SH-SY5Y (cell line): ENCODE measurements at regions not wholly inside any gene's neighbourhood (a gene's known extent, or its start where the extent isn't known, plus 50 kb on each side); places are given as distances from the start of the nearest gene placed in this dataset.

Experiments
- GATA2 ChIP-seq: IDR thresholded peaks from 2 replicates; pipeline ENCODE4 v1.6.1; 2011; ENCODE audit warnings: mild to moderate bottlenecking, low read depth, low read length
- GATA3 ChIP-seq: IDR thresholded peaks from 2 replicates; pipeline ENCODE4 v1.6.1; 2011; ENCODE audit warnings: low read depth, mild to moderate bottlenecking, low read length, moderate library complexity

- TF ChIP-seq GATA3, result no peak
These were observed 2285.8 kb downstream of the TP53TG3F start for GRCh38 chr16:35745191-35745590.

GRCh38 chr16:35745821-35746248 is 2286.4 kb downstream of the TP53TG3F start:
- TF ChIP-seq GATA3 (no peak), GATA2 (no peak)

- TF ChIP-seq GATA3 (no peak), GATA2 (no peak)
These were observed 2287.0 kb downstream of the TP53TG3F start for GRCh38 chr16:35746281-35746962.

- no peak for TF ChIP-seq GATA2
- TF ChIP-seq GATA3, result no peak
These were observed 2287.7 kb downstream of the TP53TG3F start for GRCh38 chr16:35746963-35747657.

GRCh38 chr16:35747658-35748455 is 2288.4 kb downstream of the TP53TG3F start:
- TF ChIP-seq GATA3 (no peak), GATA2 (no peak)

- TF ChIP-seq GATA2 (no peak), GATA3 (no peak)
These were observed 2289.3 kb downstream of the TP53TG3F start for GRCh38 chr16:35748621-35749252.

GRCh38 chr16:35749253-35750141 is 2290.1 kb downstream of the TP53TG3F start:
- TF ChIP-seq GATA3, result no peak

GRCh38 chr16:35750157-35750689 is 2290.8 kb downstream of the TP53TG3F start:
- TF ChIP-seq GATA3 (no peak), GATA2 (no peak)

- TF ChIP-seq GATA3 (no peak), GATA2 (no peak)
These were observed 2291.3 kb downstream of the TP53TG3F start for GRCh38 chr16:35750701-35751104.

- no peak for TF ChIP-seq GATA2
- TF ChIP-seq GATA3, result no peak
These were observed 2292.0 kb downstream of the TP53TG3F start for GRCh38 chr16:35751191-35751941.

- TF ChIP-seq GATA2 (no peak), GATA3 (no peak)
These were observed 2292.8 kb downstream of the TP53TG3F start for GRCh38 chr16:35752012-35752772.
